NT2/D1 (cell line): ENCODE measurements at regions not wholly inside any gene's neighbourhood (a gene's known extent, or its start where the extent isn't known, plus 50 kb on each side); places are given as distances from the start of the nearest gene placed in this dataset.

Experiments used
- DNase-seq: peaks from one replicate; pipeline ENCODE4 v3.0.0-alpha.2; 2011; ENCODE audit warnings: low read depth, low spot score
- H3K27me3 ChIP-seq: 2 replicates; pipeline ENCODE4 v1.6.0; 2011; ENCODE audit warnings: mild to moderate bottlenecking; ENCODE audit not compliant: insufficient read length, insufficient read depth
- H3K36me3 ChIP-seq: 2 replicates; pipeline ENCODE4 v1.6.1; 2011; ENCODE audit warnings: mild to moderate bottlenecking, low read length, mixed read lengths; ENCODE audit not compliant: insufficient read depth, insufficient read length
- H3K4me1 ChIP-seq: 2 replicates; pipeline ENCODE4 v1.5.1; 2011; ENCODE audit not compliant: insufficient read depth, insufficient read length
- H3K4me3 ChIP-seq: 2 replicates; pipeline ENCODE4 v1.5.1; 2011; ENCODE audit warnings: low read depth; ENCODE audit not compliant: insufficient read length
- H3K9ac ChIP-seq: 2 replicates; pipeline ENCODE4 v1.6.0; 2011; ENCODE audit warnings: low read depth; ENCODE audit not compliant: insufficient read length
- H3K9me3 ChIP-seq: 2 replicates; pipeline ENCODE4 v1.5.1; 2011; ENCODE audit warnings: mild to moderate bottlenecking, low read length; ENCODE audit not compliant: insufficient read depth
- SUZ12 ChIP-seq: IDR thresholded peaks from 2 replicates; pipeline ENCODE4 v1.6.1; 2011; ENCODE audit not compliant: insufficient read length, insufficient read depth; ENCODE audit errors: extremely low read depth
- YY1 ChIP-seq: IDR thresholded peaks from 2 replicates; pipeline ENCODE4 v1.6.1; 2011; ENCODE audit not compliant: insufficient read length, insufficient read depth
- ZNF274 ChIP-seq: IDR thresholded peaks from 2 replicates; pipeline ENCODE4 v1.6.1; 2011; ENCODE audit warnings: mild to moderate bottlenecking, low read depth, low read length

DNA sequence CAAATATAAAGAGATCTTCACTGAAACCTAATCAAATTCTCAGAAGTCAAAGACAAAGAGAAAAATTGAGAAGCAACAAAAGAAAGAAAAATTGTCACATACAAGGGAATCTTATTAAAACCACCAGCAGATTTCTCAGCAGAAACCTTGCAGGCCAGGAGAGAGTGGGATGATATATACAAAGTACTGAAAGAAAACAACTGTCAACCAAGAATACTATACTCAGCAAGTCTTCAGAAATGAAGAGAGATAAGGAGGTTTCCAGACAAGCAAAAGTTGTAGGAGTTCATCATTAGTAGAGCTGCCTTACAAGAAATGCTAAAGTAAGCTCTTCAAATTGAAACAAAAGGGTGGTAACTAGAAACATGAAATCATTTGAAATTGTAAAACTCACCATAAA, 345.6 kb downstream of the MAFB start:
- Histone ChIP-seq H3K4me1 (no peaks in the 10 kb centered on the region), H3K9ac (no peak overlapping the region), H3K4me3 (no peak overlapping the region), H3K36me3 (no peaks in the 10 kb centered on the region), H3K9me3 (peaks cover 26% of the 10 kb centered on the region), H3K27me3 (no peaks in the 10 kb centered on the region)
- TF ChIP-seq ZNF274: no peak
- TF ChIP-seq SUZ12: no peak
- TF ChIP-seq YY1: no peak
- DNase-seq: no peak

DNA sequence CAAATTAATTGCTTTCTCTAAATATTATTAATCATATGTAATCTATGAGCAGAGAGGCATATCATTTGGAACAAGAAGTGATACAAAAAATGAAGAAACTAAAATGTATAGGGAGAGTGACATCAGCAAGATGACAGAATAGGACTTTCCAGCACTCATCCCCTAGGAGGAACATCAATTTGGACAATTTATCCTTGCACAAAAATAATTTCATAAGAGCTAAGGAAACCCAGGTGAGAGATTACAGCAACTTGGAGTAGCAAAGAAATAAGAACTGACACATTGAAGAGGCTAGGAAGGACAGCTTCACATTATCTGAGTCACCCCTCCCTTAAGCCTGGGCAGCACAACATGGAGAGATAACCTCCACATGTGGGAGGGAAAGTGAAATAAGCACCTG, 347.5 kb downstream of the MAFB start:
- H3K9ac ChIP-seq: no peak overlapping the region
- H3K4me1 ChIP-seq: no peaks in the 10 kb centered on the region
- H3K36me3 ChIP-seq: no peaks in the 10 kb centered on the region
- H3K27me3 ChIP-seq: no peaks in the 10 kb centered on the region
- H3K4me3 ChIP-seq: no peak overlapping the region
- H3K9me3 ChIP-seq: peaks cover 26% of the 10 kb centered on the region
- no peak for DNase-seq
- TF ChIP-seq YY1: no peak
- TF ChIP-seq SUZ12: no peak
- TF ChIP-seq ZNF274: no peak

DNA sequence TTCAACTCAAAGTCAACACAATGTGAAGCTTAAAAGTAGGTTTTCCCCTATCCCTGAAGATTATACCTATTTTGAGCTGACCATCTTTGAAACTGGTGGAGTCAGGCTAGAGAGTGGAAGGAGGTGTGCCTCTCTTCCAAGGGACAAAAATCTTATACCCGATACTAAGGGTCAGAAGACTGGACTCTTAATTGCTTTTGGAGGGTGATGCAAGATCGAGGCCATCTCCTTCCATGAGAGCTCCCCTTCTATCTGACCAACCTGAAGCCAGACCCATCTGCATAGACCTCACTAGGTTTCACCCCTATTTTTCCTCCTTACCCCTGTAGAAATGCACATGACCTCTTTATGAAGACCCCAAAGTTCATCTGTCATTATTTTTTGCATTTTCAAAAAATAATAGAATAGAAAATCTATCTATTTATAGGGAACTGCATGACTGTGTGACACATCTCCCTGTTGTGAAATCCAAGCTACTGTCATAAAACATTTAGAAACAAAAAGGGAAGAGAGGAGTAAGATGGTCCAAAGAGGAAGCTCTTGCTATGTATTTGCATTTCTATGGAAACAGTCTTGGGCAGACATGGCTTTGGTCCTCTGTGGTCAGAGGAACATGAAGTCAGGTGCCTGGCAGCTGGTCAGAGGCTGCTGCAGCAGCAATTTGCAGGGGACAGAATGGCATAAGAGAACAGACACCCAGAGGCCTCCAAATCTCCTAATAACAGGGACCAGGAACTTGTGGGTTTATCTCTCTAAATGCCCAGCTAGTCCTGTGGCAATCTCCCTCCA, 349.2 kb downstream of the MAFB start:
- DNase-seq: no peak
- Histone ChIP-seq H3K4me3 (no peak overlapping the region), H3K9me3 (peaks cover 26% of the 10 kb centered on the region), H3K27me3 (no peaks in the 10 kb centered on the region), H3K36me3 (no peaks in the 10 kb centered on the region), H3K9ac (no peak overlapping the region), H3K4me1 (no peaks in the 10 kb centered on the region)
- TF ChIP-seq ZNF274: no peak
- no peak for TF ChIP-seq SUZ12
- TF ChIP-seq YY1: no peak

- Histone ChIP-seq H3K9ac (no peak overlapping the region), H3K4me3 (no peak overlapping the region), H3K9me3 (no peaks in the 10 kb centered on the region), H3K27me3 (no peaks in the 10 kb centered on the region), H3K36me3 (no peaks in the 10 kb centered on the region), H3K4me1 (no peaks in the 10 kb centered on the region)
- no peak for TF ChIP-seq ZNF274
- no peak for DNase-seq
Observed at GRCh38 chr20:40336533-40336932, 352.5 kb downstream of the MAFB start.

GRCh38 chr20:40335901-40336351, 353.1 kb downstream of the MAFB start:
- no peaks in the 10 kb centered on the region for H3K4me1 ChIP-seq
- H3K27me3 ChIP-seq: no peaks in the 10 kb centered on the region
- no peak for DNase-seq
- no peak overlapping the region for H3K4me3 ChIP-seq
- no peaks in the 10 kb centered on the region for H3K36me3 ChIP-seq
- H3K9ac ChIP-seq: no peak overlapping the region
- no peaks in the 10 kb centered on the region for H3K9me3 ChIP-seq
- TF ChIP-seq ZNF274 (no peak), SUZ12 (no peak), YY1 (no peak)

DNA sequence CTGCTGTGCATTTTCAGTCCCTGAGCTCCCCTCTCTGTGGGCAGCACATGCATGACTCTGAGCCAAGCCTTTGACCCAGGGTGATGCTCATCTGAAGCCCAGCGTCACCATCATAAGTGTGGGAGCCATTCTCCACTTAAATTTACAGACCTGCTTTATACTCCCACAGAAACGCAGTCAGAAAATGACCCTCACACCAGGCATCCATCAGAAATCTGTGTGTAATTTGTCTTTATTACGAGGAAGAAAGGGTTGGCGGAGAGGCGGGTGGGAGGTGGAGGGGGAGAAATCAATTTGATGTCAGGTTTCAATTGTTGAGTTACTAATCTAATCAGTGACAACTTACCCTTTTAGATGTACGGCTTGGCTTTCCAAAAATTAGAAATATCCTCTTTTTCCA, 353.6 kb downstream of the MAFB start:
- no peak for TF ChIP-seq SUZ12
- Histone ChIP-seq H3K27me3 (no peaks in the 10 kb centered on the region), H3K9ac (no peak overlapping the region), H3K9me3 (no peaks in the 10 kb centered on the region), H3K36me3 (no peaks in the 10 kb centered on the region), H3K4me3 (no peak overlapping the region), H3K4me1 (no peaks in the 10 kb centered on the region)
- no peak for DNase-seq

DNA sequence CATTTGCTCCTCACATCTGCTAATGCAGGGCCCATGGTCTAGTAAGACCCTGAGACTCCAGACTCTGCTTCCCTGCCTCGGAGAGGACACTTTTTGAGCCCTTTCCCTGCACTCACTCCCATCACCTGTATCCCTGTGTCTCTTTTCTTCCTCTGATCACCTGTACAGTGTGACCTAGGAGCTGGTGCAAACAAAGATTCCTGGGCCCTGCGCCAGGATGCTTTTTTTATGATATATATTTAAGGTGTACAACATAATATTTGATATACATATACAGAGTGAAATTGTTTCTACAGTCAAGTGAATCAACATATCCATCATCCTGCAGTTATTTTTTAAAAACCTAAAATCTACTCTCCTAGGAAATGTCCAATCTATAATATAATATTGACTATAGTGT, 355.4 kb downstream of the MAFB start:
- Histone ChIP-seq H3K9ac (no peak overlapping the region), H3K4me3 (no peak overlapping the region), H3K4me1 (no peaks in the 10 kb centered on the region), H3K27me3 (no peaks in the 10 kb centered on the region), H3K36me3 (no peaks in the 10 kb centered on the region), H3K9me3 (no peaks in the 10 kb centered on the region)
- DNase-seq: no peak
- no peak for TF ChIP-seq SUZ12
- TF ChIP-seq YY1: no peak
- no peak for TF ChIP-seq ZNF274
